ENCODE measurements at regions not wholly inside any gene's neighbourhood (a gene's known extent, or its start where the extent isn't known, plus 50 kb on each side); places are given as distances from the start of the nearest gene placed in this dataset.
A peak's percentile ranks its signal among the peaks of the same experiment; 100 is the strongest.

DNA sequence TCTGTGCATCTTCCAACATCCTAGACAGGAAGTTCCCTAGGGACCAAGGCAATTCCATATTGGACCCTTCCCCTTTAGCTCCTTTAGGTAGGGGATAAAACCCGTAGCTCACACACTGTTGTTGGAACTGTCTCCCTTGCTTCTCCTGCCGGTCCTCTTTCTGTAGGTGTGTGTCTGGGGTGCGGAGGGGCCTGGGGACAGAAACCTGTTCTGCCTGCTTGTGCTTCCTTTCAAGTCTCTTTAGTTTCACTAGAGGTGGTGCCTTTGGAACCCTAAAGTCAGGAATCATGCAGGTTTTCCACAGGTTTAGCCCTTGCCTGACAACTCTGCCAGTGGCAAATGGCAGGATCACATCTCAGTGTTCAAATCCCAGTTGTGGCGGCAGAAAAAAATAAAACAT, 74.6 kb upstream of the PTGFRN start:
- Histone ChIP-seq H3K18ac (ENCODE audit: low read depth in 1 of 2, low read length in 2 of 2) (no peak overlapping the region), H3K27me3 (ENCODE audit: control insufficient read depth in 1 of 2, insufficient read depth in 1 of 2, low read length in 2 of 2) (peaks cover 0 to 40% of the 10 kb centered on the region in 2 experiments), H3K4me1 (ENCODE audit: control insufficient read depth, insufficient read depth, low read depth, low read length) (no peaks in the 10 kb centered on the region), H3K9me3 (ENCODE audit: control insufficient read depth, low read length) (peaks cover 3% of the 10 kb centered on the region), H3K4me2 (ENCODE audit: low read length, poor library complexity, severe bottlenecking) (no peak overlapping the region), H3K79me1 (replicated peaks; ENCODE audit: low read length, poor library complexity, severe bottlenecking) (no peaks in the 10 kb centered on the region), H2BK5ac (ENCODE audit: low read depth, low read length, poor library complexity, severe bottlenecking) (no peak overlapping the region), H4K91ac (ENCODE audit: low read length) (no peak overlapping the region), H3K27ac (ENCODE audit: low read length, poor library complexity, severe bottlenecking) (no peak overlapping the region), H2BK12ac (ENCODE audit: low read length in 2 of 2) (no peak overlapping the region), H3K14ac (ENCODE audit: low read length in 2 of 2) (no peak overlapping the region), H2AFZ (ENCODE audit: low read depth, low read length) (no peak overlapping the region), H3K4me3 (ENCODE audit: insufficient read depth in 1 of 2, low read depth in 1 of 2, low read length in 2 of 2) (no peak overlapping the region), H3K9ac (ENCODE audit: low read length) (no peak overlapping the region), H2AK5ac (ENCODE audit: low read length, severe bottlenecking) (no peak overlapping the region), H2BK15ac (ENCODE audit: low read depth, poor library complexity, severe bottlenecking) (no peak overlapping the region), H3K23ac (ENCODE audit: low read length in 2 of 2) (no peak overlapping the region), H3K36me3 (ENCODE audit: control insufficient read depth in 1 of 2, insufficient read depth in 2 of 2, low read depth in 1 of 2, low read length in 2 of 2) (no peaks in the 10 kb centered on the region), H4K8ac (ENCODE audit: low read length) (no peak overlapping the region), H3K4ac (ENCODE audit: low read depth in 1 of 2, low read length in 2 of 2) (no peak overlapping the region), H2BK120ac (ENCODE audit: low read depth, low read length) (no peak overlapping the region)
- no peak for DNase-seq
- WGBS = 97% methylated on average over 3 of the region's 4 CpGs

DNA sequence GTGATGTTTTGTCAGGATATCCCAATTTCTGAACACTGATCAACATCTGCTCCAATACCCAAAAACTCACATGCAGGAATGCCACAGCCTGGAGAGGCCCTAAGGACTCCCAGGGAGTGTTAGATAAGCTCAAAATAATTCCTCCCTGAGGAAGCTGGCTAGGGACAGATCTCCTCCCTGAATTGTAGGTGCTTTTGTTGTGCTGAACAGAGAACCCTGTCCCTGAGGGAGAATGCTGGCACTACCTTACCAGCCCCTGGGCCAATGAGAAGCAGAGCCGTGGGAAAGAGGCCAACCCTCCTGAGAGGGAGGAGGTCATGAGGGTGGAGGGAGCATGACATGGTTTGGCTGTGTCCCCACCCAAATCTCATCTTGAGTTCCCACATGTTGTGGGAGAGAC, 73.6 kb upstream of the PTGFRN start:
- H3K79me1 ChIP-seq (replicated peaks; ENCODE audit: low read length, poor library complexity, severe bottlenecking) = no peaks in the 10 kb centered on the region
- H3K4ac ChIP-seq (ENCODE audit: low read depth in 1 of 2, low read length in 2 of 2) = no peak overlapping the region
- no peak overlapping the region for H2BK15ac ChIP-seq (ENCODE audit: low read depth, poor library complexity, severe bottlenecking)
- no peak overlapping the region for H3K18ac ChIP-seq (ENCODE audit: low read depth in 1 of 2, low read length in 2 of 2)
- H3K23ac ChIP-seq (ENCODE audit: low read length in 2 of 2) = no peak overlapping the region
- peaks cover 0 to 40% of the 10 kb centered on the region in 2 experiments for H3K27me3 ChIP-seq (ENCODE audit: control insufficient read depth in 1 of 2, insufficient read depth in 1 of 2, low read length in 2 of 2)
- H2BK5ac ChIP-seq (ENCODE audit: low read depth, low read length, poor library complexity, severe bottlenecking) = no peak overlapping the region
- H3K36me3 ChIP-seq (ENCODE audit: control insufficient read depth in 1 of 2, insufficient read depth in 2 of 2, low read depth in 1 of 2, low read length in 2 of 2) = no peaks in the 10 kb centered on the region
- H2BK12ac ChIP-seq (ENCODE audit: low read length in 2 of 2) = no peak overlapping the region
- H3K4me2 ChIP-seq (ENCODE audit: low read length, poor library complexity, severe bottlenecking) = no peak overlapping the region
- no peak overlapping the region for H4K91ac ChIP-seq (ENCODE audit: low read length)
- no peak overlapping the region for H2AFZ ChIP-seq (ENCODE audit: low read depth, low read length)
- H3K27ac ChIP-seq (ENCODE audit: low read length, poor library complexity, severe bottlenecking) = no peak overlapping the region
- no peak overlapping the region for H3K14ac ChIP-seq (ENCODE audit: low read length in 2 of 2)
- peaks cover 3% of the 10 kb centered on the region for H3K9me3 ChIP-seq (ENCODE audit: control insufficient read depth, low read length)
- no peak overlapping the region for H2AK5ac ChIP-seq (ENCODE audit: low read length, severe bottlenecking)
- WGBS = 83% methylated on average over 1 of the region's 1 CpG
- DNase-seq = no peak
- no peak overlapping the region for H2BK120ac ChIP-seq (ENCODE audit: low read depth, low read length)
- H4K8ac ChIP-seq (ENCODE audit: low read length) = no peak overlapping the region
- H3K4me3 ChIP-seq (ENCODE audit: insufficient read depth in 1 of 2, low read depth in 1 of 2, low read length in 2 of 2) = no peak overlapping the region
- H3K9ac ChIP-seq (ENCODE audit: low read length) = no peak overlapping the region
- no peaks in the 10 kb centered on the region for H3K4me1 ChIP-seq (ENCODE audit: control insufficient read depth, insufficient read depth, low read depth, low read length)

- Histone ChIP-seq H2AK5ac (ENCODE audit: low read length, severe bottlenecking) (peak overlapping the region; percentile 21), H2BK5ac (ENCODE audit: low read depth, low read length, poor library complexity, severe bottlenecking) (no peak overlapping the region), H3K4me2 (ENCODE audit: low read length, poor library complexity, severe bottlenecking) (no peak overlapping the region), H4K91ac (ENCODE audit: low read length) (no peak overlapping the region), H3K9ac (ENCODE audit: low read length) (no peak overlapping the region), H3K27ac (ENCODE audit: low read length, poor library complexity, severe bottlenecking) (no peak overlapping the region), H3K9me3 (ENCODE audit: control insufficient read depth, low read length) (peaks cover 3% of the 10 kb centered on the region), H3K14ac (ENCODE audit: low read length in 2 of 2) (no peak overlapping the region), H3K27me3 (ENCODE audit: control insufficient read depth in 1 of 2, insufficient read depth in 1 of 2, low read length in 2 of 2) (peaks cover 0 to 15% of the 10 kb centered on the region in 2 experiments), H3K23ac (ENCODE audit: low read length in 2 of 2) (no peak overlapping the region), H3K4ac (ENCODE audit: low read depth in 1 of 2, low read length in 2 of 2) (no peak overlapping the region), H2BK120ac (ENCODE audit: low read depth, low read length) (no peak overlapping the region), H2BK15ac (ENCODE audit: low read depth, poor library complexity, severe bottlenecking) (no peak overlapping the region), H3K4me3 (ENCODE audit: insufficient read depth in 1 of 2, low read depth in 1 of 2, low read length in 2 of 2) (no peak overlapping the region), H3K79me1 (replicated peaks; ENCODE audit: low read length, poor library complexity, severe bottlenecking) (no peaks in the 10 kb centered on the region), H3K4me1 (ENCODE audit: control insufficient read depth, insufficient read depth, low read depth, low read length) (no peaks in the 10 kb centered on the region), H2BK12ac (ENCODE audit: low read length in 2 of 2) (no peak overlapping the region), H3K36me3 (ENCODE audit: control insufficient read depth in 1 of 2, insufficient read depth in 2 of 2, low read depth in 1 of 2, low read length in 2 of 2) (no peaks in the 10 kb centered on the region), H2AFZ (ENCODE audit: low read depth, low read length) (no peak overlapping the region), H4K8ac (ENCODE audit: low read length) (no peak overlapping the region), H3K18ac (ENCODE audit: low read depth in 1 of 2, low read length in 2 of 2) (no peak overlapping the region)
- WGBS = 83% methylated on average over 1 of the region's 2 CpGs
- DNase-seq = no peak
Measured at GRCh38 chr1:116841569-116842344, 68.0 kb upstream of the PTGFRN start.

- H2AFZ ChIP-seq (ENCODE audit: low read depth, low read length) = no peak overlapping the region
- no peaks in the 10 kb centered on the region for H3K79me1 ChIP-seq (replicated peaks; ENCODE audit: low read length, poor library complexity, severe bottlenecking)
- H2BK5ac ChIP-seq (ENCODE audit: low read depth, low read length, poor library complexity, severe bottlenecking) = no peak overlapping the region
- H2BK12ac ChIP-seq (ENCODE audit: low read length in 2 of 2) = no peak overlapping the region
- no peak overlapping the region for H3K18ac ChIP-seq (ENCODE audit: low read depth in 1 of 2, low read length in 2 of 2)
- no peak overlapping the region for H3K9ac ChIP-seq (ENCODE audit: low read length)
- no peak overlapping the region for H3K14ac ChIP-seq (ENCODE audit: low read length in 2 of 2)
- H4K91ac ChIP-seq (ENCODE audit: low read length) = no peak overlapping the region
- H3K4me3 ChIP-seq (ENCODE audit: insufficient read depth in 1 of 2, low read depth in 1 of 2, low read length in 2 of 2) = no peak overlapping the region
- no peak overlapping the region for H2BK120ac ChIP-seq (ENCODE audit: low read depth, low read length)
- H3K27me3 ChIP-seq (ENCODE audit: control insufficient read depth in 1 of 2, insufficient read depth in 1 of 2, low read length in 2 of 2) = peaks cover 0 to 15% of the 10 kb centered on the region in 2 experiments
- no peak overlapping the region for H3K4me2 ChIP-seq (ENCODE audit: low read length, poor library complexity, severe bottlenecking)
- H3K4ac ChIP-seq (ENCODE audit: low read depth in 1 of 2, low read length in 2 of 2) = no peak overlapping the region
- H3K9me3 ChIP-seq (ENCODE audit: control insufficient read depth, low read length) = peaks cover under 1% of the 10 kb centered on the region
- H3K4me1 ChIP-seq (ENCODE audit: control insufficient read depth, insufficient read depth, low read depth, low read length) = peaks cover 2% of the 10 kb centered on the region
- DNase-seq = no peak
- H2BK15ac ChIP-seq (ENCODE audit: low read depth, poor library complexity, severe bottlenecking) = no peak overlapping the region
- no peak overlapping the region for H3K23ac ChIP-seq (ENCODE audit: low read length in 2 of 2)
- peak overlapping the region; percentile 71 for H4K8ac ChIP-seq (ENCODE audit: low read length)
- no peaks in the 10 kb centered on the region for H3K36me3 ChIP-seq (ENCODE audit: control insufficient read depth in 1 of 2, insufficient read depth in 2 of 2, low read depth in 1 of 2, low read length in 2 of 2)
- 81% methylated on average over 4 of the region's 4 CpGs for WGBS
- H3K27ac ChIP-seq (ENCODE audit: low read length, poor library complexity, severe bottlenecking) = no peak overlapping the region
- H2AK5ac ChIP-seq (ENCODE audit: low read length, severe bottlenecking) = no peak overlapping the region
Measured at GRCh38 chr1:116842654-116843053, 67.1 kb upstream of the PTGFRN start.

Data from mesenchymal stem cell (in vitro differentiated cells and primary cell).